GM12892 (cell line): ENCODE measurements at regions not wholly inside any gene's neighbourhood (a gene's known extent, or its start where the extent isn't known, plus 50 kb on each side); places are given as distances from the start of the nearest gene placed in this dataset.

ENCODE experiments used
- POLR2A ChIP-seq: IDR thresholded peaks from 2 replicates; pipeline ENCODE4 v1.6.1; 2011; ENCODE audit warnings: low read depth, low read length, control low read depth
- POLR2AphosphoS5 ChIP-seq: IDR thresholded peaks from 2 replicates; pipeline ENCODE4 v1.6.1; 2011; ENCODE audit warnings: low read depth, low read length, control low read depth
- TAF1 ChIP-seq: IDR thresholded peaks from 2 replicates; pipeline ENCODE4 v1.6.1; 2011; ENCODE audit warnings: low read depth, mild to moderate bottlenecking, control low read depth, low read length, borderline replicate concordance

GRCh38 chr3:6719999-6720398 lies 140.9 kb upstream of the GRM7 start:
- TF ChIP-seq POLR2A (no peak), POLR2AphosphoS5 (no peak), TAF1 (no peak)
